ENCODE measurements at regions not wholly inside any gene's neighbourhood (a gene's known extent, or its start where the extent isn't known, plus 50 kb on each side); places are given as distances from the start of the nearest gene placed in this dataset.

DNA sequence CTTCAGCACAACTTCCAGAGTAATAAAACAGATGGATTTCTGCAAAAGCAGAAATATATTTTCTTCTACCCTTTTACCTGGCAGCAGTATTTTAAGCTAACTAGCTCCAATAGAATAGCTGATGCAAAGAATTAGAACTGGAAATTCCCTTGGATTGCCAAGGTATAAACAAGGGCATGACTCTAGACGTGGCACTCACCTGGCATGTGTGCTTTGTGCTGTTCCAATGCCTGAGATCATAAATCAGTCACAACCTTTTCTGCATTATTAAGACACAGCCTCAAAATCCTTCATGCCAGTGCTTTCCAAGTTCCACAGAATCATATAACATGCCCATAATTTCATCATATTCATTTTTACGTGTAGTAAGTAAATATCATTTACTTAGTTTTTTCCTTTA is 1048.7 kb downstream of the ADGRL2 start:
- TF ChIP-seq, protein P1, sequence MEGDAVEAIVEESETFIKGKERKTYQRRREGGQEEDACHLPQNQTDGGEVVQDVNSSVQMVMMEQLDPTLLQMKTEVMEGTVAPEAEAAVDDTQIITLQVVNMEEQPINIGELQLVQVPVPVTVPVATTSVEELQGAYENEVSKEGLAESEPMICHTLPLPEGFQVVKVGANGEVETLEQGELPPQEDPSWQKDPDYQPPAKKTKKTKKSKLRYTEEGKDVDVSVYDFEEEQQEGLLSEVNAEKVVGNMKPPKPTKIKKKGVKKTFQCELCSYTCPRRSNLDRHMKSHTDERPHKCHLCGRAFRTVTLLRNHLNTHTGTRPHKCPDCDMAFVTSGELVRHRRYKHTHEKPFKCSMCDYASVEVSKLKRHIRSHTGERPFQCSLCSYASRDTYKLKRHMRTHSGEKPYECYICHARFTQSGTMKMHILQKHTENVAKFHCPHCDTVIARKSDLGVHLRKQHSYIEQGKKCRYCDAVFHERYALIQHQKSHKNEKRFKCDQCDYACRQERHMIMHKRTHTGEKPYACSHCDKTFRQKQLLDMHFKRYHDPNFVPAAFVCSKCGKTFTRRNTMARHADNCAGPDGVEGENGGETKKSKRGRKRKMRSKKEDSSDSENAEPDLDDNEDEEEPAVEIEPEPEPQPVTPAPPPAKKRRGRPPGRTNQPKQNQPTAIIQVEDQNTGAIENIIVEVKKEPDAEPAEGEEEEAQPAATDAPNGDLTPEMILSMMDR (conservative IDR thresholded peaks at IDR 0.05): no peak
- no peak overlapping the region for H3K4me3 Mint-ChIP-seq
- no peaks in the 10 kb centered on the region for H3K27me3 Mint-ChIP-seq (ENCODE audit: low read depth)
- no peak for DNase-seq (ENCODE audit: low read depth, low spot score)
- no peaks in the 10 kb centered on the region for H3K9me3 Mint-ChIP-seq
- no peak overlapping the region for H3K27ac Mint-ChIP-seq (ENCODE audit: unreplicated experiment)
- H3K4me1 Mint-ChIP-seq: peaks cover 34% of the 10 kb centered on the region
- no peaks in the 10 kb centered on the region for H3K36me3 Mint-ChIP-seq (ENCODE audit: low read depth)

DNA sequence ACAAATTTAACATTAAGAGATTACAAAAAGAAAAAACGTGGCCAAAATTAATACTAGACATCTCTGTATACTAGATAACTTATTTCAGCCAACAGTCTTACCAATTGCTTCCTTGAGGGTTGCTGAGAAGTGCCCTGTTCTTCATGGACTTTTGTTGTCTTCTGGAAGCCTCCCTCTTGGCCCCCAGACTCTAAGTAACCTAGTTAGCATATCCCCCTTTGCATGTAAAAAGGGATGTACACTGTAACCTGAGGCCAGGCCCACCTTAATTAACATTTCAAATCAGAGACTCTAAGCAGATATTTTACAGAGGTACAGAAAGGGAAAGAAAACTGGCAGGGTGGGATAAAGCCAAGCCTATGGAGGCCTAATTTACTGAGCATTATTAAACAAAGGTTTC is 1047.3 kb downstream of the ADGRL2 start:
- no peak overlapping the region for H3K4me3 Mint-ChIP-seq
- H3K27ac Mint-ChIP-seq (ENCODE audit: unreplicated experiment): peak overlapping the region; percentile 44
- H3K36me3 Mint-ChIP-seq (ENCODE audit: low read depth): no peaks in the 10 kb centered on the region
- no peak for DNase-seq (ENCODE audit: low read depth, low spot score)
- H3K27me3 Mint-ChIP-seq (ENCODE audit: low read depth): no peaks in the 10 kb centered on the region
- H3K9me3 Mint-ChIP-seq: peaks cover 4% of the 10 kb centered on the region
- peaks cover 35% of the 10 kb centered on the region for H3K4me1 Mint-ChIP-seq
- TF ChIP-seq, protein P1 (conservative IDR thresholded peaks at IDR 0.05): no peak

DNA sequence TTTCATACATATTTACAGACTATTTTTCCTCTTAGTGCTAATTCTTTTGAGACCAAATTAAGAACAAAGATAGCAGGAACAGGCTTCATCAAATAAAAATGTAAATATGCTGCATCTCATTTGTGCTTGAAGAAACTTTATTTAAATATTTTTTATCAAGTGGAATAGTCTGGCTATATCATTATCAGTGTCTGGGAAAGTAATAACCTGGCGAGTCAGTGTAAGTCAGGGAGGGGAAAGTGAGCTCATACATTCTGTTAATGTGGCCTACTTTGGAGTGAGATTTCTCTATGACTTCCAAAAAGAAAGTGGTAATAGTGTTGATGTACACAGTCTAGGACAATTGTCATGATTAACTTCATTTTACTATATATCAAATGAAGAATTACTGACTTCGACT is 1045.1 kb downstream of the ADGRL2 start:
- Mint-ChIP-seq H3K4me1 (peaks cover 35% of the 10 kb centered on the region), H3K9me3 (peaks cover 4% of the 10 kb centered on the region), H3K27ac (ENCODE audit: unreplicated experiment) (no peak overlapping the region), H3K4me3 (no peak overlapping the region), H3K27me3 (ENCODE audit: low read depth) (no peaks in the 10 kb centered on the region), H3K36me3 (ENCODE audit: low read depth) (no peaks in the 10 kb centered on the region)
- TF ChIP-seq, protein P1 (conservative IDR thresholded peaks at IDR 0.05): no peak
- DNase-seq (ENCODE audit: low read depth, low spot score): no peak

DNA sequence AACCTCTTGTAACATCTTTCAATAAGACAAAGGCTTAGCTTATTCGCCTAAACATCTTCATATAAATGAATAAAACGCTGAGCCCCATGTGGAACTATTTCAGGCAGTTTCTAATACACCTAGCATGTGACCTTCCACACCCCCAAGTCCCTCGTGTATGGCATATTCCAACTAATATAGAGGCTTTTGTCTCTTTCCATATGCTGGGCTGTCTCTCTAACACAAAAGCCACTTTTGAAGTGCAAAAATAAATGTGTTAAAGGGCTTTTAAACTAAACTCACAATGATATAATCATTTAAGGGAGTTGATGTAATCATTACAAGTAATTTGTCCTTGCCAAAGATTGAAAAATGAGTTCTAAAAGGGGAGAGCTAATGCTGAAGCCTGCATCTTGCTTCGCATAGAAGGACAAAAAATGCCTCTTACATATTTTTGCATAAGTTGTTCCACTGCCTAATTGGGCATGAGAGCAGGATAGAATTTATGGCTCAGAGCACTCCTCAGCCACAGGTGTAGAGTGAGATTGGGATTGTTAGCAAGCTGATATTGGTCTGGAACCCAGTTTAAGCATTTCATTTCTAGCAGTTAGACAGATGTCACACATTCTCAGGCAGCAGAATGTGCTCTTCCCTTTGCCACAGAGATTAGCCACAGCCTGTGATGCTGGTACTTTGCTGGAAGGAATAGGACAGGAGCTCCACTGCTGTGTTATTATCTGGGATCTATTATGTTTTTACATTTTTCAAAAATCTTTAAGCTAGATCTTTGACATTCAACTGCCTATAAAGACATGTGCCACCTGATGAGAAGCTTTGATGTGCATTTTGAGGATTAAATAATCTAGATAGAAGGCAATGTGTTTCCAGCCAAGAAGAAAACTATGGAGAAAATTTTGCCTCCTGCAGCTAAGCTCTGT is 1044.4 kb downstream of the ADGRL2 start:
- no peak overlapping the region for H3K4me3 Mint-ChIP-seq
- TF ChIP-seq, protein P1 (conservative IDR thresholded peaks at IDR 0.05): no peak
- peaks cover 35% of the 10 kb centered on the region for H3K4me1 Mint-ChIP-seq
- H3K27ac Mint-ChIP-seq (ENCODE audit: unreplicated experiment): no peak overlapping the region
- peaks cover 4% of the 10 kb centered on the region for H3K9me3 Mint-ChIP-seq
- no peaks in the 10 kb centered on the region for H3K36me3 Mint-ChIP-seq (ENCODE audit: low read depth)
- DNase-seq (ENCODE audit: low read depth, low spot score): no peak
- H3K27me3 Mint-ChIP-seq (ENCODE audit: low read depth): no peaks in the 10 kb centered on the region

DNA sequence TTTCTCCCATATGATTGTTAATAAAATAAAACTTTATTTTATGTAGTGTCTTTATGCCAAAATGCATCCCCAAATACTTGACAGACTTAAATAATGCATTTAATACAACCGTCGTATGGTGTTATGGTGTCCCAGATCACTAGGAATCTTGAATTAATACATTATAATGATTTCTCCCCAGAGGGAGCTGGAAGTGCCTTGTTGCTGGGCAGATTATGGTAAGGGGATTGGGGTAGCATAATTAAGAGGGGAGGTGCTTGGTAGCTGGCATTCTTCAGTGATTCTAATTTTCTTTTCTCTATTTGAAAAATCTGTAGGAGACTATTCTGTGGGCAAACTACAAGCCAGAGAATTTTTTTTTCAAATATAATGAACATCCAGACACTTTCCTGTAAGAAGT is 1043.7 kb downstream of the ADGRL2 start:
- DNase-seq (ENCODE audit: low read depth, low spot score): no peak
- peaks cover 35% of the 10 kb centered on the region for H3K4me1 Mint-ChIP-seq

More for the DNA sequence above, 1043.7 kb downstream of the ADGRL2 start:
- TF ChIP-seq, protein P1 (conservative IDR thresholded peaks at IDR 0.05): no peak
- peaks cover 4% of the 10 kb centered on the region for H3K9me3 Mint-ChIP-seq
- no peaks in the 10 kb centered on the region for H3K36me3 Mint-ChIP-seq (ENCODE audit: low read depth)
- no peak overlapping the region for H3K4me3 Mint-ChIP-seq
- no peak overlapping the region for H3K27ac Mint-ChIP-seq (ENCODE audit: unreplicated experiment)
- no peaks in the 10 kb centered on the region for H3K27me3 Mint-ChIP-seq (ENCODE audit: low read depth)
